Fibroblast of gingiva (primary cell): ENCODE measurements at regions not wholly inside any gene's neighbourhood (a gene's known extent, or its start where the extent isn't known, plus 50 kb on each side); places are given as distances from the start of the nearest gene placed in this dataset.
A peak's percentile ranks its signal among the peaks of the same experiment; 100 is the strongest.
"Not testable (repeated sequence)": the region's sequence is repeated elsewhere in the genome, so short reads cannot be mapped to it uniquely, and the experiment has no call there.

Experiments
- DNase-seq: peaks from one replicate; pipeline ENCODE4 v3.0.0-alpha.2; 2011; ENCODE audit warnings: low read depth

DNA sequence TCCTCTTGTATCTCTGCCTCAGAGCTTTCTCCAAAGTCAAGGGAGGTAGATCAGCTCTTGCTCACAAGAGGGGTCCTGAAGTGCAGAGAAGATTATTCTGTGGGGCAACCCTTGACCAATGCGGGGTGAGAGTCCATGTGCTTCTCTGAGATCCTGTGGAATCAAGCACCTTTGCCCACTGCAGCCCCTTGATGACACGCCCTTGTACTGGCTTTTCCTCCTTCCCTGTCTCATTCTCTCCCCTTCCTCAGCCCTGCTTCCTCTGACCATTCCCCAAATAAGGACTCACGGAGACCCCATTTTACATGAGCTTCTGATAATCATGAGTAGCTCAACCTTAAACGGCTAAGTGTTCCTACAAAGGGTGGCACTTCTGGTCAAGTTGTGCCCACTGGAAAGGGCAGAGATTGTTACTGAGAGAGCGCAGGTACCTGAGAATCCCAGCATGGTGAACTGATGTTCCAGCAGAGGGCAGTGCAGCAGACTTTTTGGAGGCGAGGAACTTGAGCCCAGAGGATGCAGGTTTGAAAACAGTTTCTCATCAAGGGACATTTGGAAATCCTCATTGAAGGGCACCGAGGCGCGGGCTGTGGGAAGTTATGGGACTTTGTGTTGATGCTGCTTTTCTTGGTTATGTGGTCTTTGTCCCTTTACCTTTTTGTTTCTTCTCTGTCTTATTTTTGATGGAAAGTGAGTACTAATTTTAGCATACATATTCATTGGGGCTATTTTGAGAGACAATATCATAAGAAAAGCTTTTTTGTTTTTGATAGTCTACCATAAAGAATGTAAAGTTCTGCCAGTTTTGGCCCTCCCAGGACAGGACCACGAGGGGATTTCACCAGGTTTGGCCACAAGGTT lies 201.3 kb downstream of the RBM46 start:
- peak; percentile 62 for DNase-seq

DNA sequence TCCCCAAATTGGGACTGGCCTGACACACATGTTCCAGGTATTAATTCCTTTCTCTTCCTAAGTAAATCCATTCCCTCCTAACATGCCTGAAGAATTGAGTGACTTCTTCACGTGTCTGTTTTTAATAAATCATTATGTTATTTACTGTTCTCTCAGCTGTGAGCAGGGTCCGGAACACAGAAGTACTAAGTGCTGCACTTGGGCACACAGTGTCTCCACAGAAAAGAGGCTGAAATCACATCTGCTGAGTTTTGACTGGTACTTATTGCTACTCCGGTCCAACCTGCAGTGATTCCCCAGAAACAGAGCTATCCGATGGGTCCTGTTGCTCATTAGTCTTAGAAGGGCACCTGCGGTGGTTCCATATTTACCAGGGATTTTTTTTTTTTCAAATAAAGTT lies 202.6 kb downstream of the RBM46 start:
- DNase-seq: no peak

DNA sequence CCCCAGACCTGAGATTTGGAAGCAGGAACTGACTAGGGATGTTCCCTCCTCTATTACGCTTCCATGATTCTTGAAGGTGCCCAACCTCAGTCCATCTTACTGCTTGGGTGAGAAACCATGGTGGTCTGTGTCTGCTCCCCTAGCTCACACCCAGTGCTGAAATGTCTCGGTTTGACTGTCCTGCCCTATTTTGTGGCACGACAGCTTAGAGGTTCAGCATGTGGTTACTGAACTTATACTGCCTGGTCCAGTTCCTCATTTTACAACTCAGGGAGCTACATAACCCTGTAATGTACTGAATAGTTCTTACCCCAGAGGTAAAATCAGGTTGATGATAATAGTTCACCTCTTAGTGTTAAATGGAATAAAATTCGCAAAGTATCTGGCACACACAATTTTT lies 203.1 kb downstream of the RBM46 start:
- no peak for DNase-seq

DNA sequence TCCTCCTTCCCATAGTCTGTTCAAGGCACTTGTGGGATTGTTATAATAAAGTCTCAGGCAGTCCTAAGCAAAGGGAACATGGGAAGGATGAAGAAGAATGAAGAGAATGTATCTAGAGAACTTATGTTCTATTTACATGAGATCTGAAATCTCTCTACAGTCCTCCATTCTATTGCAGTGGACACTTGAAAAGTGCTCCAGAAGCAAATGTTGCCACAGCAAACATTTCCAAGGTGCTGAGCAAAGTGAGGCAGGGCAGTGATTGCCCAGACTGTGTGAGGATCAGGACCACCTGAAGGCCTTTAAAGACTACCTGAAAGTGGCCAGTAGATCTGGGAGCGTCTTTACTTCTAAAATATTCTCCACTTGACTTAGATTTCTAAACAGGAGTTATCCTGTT lies 203.5 kb downstream of the RBM46 start:
- DNase-seq: no peak

DNA sequence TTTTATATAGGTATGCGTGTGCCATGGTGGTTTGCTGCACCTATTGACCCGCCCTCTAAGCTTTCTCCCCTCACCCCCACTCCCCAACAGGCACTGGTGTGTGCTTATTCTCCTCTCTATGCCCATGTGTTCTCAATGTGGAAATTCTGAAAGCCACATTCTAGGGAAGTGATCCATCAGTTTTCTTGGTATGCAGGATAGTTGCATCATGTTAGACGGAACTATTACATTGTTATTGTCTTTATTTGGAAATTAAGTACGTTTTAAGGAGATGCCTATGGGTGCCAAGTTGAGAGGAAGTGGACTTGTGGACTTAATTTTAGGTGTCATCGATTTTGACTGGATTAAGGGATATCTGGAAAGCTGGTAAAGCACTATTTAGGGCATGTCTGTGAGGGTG lies 204.6 kb downstream of the RBM46 start:
- peak; percentile 80 for DNase-seq

DNA sequence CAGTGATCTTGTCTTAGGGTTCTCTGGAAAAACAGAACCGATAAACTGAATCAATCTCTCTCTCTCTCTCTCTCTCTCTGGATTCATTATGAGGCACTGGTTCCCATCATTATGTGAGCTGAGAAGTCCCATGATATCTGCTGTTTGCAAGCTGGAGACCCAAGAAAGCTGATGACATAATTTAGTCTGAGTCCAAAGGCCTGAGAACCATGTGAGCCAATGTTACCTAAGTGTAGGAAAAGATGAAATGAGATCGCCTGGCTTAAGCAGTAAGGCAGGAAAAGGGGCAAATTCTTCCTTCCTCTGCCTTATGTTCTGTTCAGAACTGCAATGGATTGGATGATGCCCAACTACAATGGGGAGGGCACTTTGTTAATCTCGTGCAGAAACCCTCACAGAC lies 207.4 kb downstream of the RBM46 start:
- DNase-seq: no peak

DNA sequence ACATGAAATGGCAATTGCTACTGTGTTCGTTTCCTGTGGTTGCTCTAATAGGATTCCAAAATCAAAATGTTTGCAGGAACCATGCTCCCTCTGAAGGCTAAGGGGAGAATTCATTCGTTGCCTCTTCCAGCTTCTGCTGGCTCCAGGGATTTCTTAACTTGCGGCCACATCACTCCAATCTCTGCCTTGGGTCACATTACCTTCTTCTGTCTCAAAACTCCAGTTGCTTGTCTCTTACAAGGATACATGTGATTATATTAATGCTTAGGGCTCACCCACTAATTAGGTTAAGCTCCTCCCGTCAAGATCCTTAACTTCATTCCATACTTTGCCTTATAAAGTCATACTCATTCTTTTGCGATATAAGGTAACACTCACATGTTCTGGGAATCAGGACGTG lies 208.4 kb downstream of the RBM46 start:
- DNase-seq: no peak

DNA sequence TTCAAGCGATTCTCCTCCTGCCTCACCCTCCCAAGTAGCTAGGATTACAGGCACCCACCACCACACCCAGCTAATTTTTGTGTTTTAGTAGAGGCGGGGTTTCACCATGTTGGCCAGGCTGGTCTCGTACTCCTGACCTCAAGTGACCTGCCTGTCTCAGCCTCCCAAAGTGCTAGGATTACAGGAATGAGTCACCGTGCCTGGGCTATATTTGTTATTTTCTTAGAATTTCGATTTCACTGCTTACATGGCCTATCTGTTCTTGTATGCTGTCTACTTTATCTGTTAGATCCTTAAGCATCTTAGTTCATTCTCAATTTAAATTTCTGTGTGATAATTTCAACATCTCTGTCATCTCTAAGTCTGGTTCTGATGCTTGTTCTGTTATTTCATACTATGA lies 210.6 kb upstream of the NPY2R start:
- not testable (repeated sequence) for DNase-seq

DNA sequence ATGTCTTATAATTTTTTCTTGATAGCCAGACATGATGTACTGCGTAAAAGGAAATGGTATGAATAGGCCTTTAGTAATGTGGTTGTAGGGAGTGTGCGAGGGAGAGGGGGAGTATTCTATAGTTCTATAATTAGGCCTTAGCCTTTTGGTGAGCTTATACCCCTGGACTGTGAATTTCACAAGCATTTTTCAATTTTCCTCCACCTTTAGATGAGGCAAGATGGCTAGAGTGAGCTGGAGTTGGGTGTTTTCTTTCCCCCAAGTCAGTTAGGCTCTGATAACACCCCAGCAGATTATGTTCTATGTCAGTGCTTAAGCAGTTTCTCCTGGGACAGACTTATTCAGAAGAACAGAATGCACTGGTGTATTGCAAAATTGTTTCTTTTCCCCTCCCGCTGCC lies 210.2 kb upstream of the NPY2R start:
- DNase-seq: peak; percentile 78

DNA sequence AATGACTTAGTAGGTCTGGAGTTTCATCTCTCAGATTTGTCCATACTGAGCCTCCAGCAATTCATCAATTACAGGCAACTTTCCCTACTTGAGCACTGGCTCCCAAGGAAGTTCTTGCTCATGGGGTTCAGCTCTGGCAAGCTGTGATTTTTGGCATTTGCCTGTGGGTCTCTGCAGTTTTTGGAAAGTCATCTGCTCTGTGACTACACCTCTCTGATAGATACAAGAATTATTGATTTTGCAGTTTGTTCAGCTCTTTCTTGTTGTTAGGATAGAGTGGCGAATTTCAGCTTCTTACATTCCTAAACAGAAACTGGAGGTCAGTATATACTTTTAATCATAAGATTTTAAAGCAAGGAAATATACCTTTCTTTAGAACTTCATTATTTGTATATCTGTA lies 209.7 kb upstream of the NPY2R start:
- no peak for DNase-seq

DNA sequence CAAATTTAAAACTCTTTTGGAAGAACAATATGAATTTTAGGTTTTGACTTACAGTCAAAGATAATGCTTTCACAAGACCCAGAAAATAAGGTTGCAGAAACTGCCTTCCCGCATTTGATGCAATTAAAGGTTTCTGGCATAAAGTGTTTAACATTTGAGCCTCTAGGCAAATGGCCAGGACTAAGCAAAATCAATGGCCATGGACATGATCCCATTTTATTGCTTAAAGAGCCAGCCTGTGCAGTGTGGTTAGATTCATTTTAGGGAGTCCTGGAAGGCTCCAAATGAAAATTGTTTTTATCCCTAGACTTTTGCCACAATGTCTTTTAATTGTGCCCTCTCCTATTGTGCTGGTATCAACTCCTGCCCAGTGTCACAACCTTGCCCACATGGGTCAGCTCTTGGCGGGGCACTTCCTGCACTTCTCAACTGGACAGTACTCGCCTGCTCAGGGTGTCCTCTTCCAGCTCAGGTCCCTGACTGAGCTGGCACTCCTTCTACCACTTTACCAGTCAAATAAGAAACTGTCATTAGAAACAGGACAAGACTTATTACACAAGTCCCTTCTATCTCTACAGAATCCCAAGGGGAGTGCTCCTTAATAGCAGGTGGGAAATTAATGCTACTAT lies 208.4 kb upstream of the NPY2R start:
- DNase-seq: peak; percentile 61

DNA sequence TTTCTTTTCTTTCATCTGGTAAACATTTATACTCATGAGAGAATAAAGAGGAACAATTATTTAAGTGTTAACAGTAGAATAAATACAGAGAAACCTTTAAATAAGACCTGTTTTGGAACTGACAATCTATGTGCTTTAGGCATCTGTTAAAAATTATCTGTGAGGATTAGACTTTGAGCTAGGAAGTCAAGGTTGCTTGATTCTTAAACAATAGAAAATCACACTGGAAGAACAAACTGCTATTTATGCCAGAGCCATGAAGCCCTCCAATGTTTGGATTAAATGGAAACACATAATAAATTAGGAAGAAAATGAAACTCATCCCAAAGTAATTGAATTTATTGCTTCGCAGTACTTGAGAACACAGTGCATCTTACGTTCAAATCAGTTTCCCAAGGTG lies 207.2 kb upstream of the NPY2R start:
- no peak for DNase-seq

DNA sequence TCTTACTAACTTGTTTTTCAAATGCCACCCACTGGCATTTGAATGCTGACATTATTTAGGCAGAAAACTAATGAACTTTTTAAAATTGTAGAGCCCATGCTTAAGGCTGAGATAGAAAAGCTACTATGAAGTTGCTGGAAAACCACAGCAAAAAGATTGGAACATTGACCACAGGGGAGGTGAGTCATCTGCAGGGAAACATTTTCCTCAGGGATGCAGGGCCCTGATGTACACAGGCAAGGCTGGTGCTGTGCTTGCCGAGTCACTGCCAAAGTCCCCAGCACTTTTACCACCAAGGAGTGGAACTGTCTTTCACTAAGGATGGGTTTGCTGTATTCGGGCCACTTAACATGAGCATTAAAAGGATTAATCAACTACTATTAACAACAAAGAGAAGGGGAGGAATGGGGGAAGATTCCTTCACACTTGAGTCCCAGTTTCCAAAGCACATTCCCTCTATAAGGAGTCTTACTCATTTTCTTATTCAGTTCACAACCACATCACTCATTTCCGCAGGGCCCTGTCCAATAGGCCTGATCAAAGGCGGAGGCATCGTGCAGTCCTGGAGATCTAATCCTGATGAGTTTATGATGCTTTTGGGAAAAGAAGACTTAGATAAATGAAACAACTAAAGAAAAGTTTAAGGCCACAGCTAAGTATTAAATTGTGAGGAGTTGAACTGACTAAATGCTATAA lies 202.9 kb upstream of the NPY2R start:
- peak; percentile 54 for DNase-seq

DNA sequence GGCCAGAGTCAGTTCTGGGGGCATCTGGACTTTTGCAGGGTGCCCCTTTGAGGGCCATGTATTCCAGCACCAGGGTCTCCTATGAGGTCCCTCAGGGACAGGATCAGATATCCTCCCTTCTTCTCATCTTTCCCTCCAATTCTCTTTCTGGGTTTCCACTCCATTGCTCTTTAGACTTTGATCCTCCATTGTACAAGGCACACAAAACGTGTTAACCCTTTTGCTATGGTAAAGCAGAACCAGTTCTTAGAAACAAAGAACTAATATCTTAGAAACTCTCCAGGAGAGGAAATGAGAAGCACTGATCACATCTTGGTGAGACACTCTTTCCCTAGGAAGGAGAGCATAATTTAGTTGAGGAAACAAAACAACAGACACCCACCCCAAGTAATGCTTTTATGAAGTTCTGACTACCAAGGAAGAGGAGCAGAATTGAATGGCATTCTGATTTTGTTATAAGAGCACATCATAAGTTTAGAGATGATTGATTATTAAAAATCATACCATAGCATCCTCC lies 200.7 kb upstream of the NPY2R start:
- no peak for DNase-seq

DNA sequence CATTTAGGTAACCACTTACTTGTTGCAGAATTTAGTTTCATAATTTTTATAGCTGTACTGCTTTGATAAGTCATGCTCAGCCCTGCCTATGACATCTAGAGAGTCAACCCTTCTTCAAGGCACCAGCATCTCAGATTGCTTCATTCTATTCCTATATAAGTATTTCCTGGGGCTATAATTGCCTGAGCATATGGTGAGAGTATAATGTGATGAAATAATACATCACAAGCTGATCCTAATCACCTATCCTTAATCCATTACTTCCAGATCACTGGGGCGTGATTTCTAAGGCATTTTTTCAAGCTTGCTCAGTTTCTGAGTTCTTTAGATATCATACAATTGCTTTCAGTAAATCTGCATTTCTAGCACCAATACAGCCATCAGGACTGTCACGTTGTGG lies 200.0 kb upstream of the NPY2R start:
- DNase-seq: no peak

DNA sequence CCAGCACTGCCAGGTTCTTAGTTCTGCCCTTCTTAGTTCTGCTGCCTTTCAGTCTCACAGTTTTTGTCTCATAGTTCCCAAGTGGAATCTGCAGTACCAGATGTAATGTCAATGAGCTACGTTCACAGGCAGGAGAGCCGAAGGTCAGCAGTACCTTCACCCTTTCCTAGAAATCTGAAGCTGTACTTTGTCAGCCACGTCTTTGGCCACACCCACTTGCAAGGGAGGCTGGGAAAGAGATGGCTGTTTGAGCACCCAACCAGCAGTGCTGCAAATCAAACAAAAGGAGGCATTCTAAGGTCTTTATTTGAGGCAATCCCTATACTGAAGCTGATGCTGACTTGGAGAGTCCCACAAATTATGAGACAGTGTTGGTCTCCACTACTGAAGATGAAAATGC lies 199.1 kb upstream of the NPY2R start:
- no peak for DNase-seq

DNA sequence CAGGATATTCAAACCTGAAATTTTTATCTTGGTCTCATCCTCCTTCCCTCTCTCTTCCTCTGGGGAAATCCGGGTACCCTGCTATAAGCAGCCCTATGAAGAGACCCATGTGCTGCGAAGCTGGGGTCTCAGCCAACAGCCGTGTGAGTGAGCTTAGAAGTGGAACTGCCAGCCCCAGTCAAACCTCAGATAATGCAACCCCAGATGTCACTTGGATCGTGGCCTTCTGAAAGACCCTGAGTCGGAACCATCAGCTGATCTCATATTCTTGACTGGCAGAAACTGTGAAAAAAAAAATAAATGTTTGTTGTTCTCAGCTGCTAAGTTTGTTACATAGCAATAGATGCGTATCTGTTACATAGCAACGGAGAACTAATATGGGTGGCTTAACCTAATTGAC lies 198.1 kb upstream of the NPY2R start:
- no peak for DNase-seq

DNA sequence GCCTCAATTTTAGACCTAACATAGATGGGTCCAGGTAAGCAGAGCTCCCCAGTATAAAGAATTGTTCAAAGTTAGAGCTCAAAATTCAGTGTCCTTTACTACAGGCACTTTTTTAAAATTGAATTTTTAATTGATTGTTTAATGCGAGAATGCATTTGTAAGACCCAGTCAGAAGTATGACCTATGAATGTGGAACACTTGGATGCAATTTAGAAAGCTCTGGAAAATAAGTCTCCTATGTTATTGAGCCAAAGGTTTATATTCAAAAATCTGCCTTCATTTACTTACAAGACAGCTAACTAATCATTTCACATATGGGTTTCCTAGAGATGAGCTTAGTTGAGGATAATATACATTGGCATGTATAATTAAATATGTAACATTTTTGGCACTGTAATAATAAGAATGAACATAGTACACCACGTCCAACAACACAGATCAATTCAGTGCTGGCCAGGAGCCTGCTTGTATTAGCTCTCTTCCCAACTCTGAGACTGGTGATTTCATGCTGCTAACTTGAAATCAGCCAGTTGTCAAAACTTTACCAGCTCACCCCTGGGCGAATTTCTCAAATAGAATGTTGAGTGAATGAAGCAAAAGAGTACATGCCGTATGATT lies 197.2 kb upstream of the NPY2R start:
- DNase-seq: no peak

DNA sequence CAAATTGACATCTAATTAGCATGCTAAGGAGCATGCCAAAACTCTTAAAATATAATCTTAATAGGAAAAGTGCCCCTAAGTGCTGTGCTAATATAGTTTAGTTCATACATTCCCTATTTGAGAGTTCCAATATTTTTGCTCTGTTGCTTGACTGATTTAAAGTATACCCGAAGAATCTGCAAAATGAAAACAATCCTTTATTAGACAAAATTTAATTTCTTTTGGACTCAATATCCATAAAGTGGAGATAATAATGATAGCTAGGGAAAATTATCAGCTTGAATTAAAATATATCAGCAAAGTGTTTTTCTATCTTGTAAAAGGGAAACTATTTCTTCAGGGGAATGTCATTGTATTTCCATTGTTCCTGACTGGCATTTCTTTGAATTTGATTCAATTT lies 196.0 kb upstream of the NPY2R start:
- DNase-seq: no peak

DNA sequence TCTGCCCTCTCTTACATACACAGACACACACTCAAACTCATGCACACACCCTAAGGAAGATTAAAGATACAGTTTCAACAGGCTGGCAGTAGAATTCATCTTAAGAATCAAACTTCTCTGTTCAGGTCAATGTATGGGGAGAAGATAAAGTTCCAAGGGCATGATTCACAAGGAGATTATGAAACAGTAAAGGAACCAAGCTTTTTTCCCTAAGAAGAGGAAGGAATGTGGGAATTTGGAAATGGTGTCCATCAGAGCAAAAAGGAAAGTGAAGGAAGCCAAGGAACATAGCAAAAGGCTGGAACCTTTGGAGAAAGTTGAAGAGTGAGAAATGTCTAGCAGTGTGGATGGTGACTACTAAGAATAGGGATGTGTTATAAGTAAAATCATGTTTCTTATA lies 191.0 kb upstream of the NPY2R start:
- no peak for DNase-seq

DNA sequence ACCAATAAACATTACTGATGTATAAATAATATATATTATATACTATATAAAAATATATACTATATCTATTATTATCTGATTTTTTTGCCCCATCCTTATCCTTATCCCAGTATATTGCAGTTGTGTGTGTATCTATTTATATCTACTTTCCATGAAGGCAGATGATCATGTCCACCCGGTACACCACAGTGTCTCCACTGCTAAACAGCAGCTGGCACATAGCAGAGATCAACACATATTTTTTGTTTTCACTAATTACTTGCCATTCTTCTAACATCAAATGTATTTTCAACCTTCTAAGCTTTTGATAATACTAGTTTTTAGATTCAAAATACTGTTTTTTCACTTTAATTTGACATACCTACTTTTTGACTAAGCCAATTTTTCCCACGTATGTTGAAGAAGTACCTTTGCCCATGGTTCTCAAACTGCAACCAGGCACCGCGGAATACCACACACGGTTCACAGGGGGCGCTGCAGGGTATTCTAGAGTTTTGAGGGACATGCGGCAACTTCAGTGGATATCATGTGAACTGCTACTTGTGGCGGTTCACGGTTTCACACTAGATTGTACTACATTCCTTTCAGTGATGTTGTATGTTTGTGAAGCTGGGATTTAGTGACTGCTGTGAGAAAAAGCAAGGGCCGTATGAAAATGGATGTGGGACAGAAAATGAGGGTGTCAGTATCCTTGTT lies 182.5 kb upstream of the NPY2R start:
- DNase-seq: peak; percentile 41

DNA sequence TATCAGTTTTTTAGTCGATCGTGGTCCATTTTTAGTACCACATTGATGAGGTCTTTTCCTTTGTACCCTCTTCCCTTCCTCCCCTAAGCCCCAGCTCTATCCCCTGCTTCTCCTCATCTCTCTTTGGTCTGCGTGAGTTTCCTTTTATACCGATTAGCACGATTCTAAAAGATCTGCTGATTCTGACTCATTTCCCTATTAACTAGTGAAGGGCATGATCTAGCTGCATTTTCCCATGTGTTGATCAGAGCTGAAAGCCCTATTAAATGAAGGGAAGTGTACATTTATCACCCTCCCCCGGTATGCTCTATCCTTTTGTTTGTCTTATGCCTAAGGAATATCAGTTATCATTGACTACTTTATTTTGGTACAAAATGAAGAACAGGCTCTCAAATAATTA lies 181.7 kb upstream of the NPY2R start:
- DNase-seq: peak; percentile 12
